ENCODE measurements at regions not wholly inside any gene's neighbourhood (a gene's known extent, or its start where the extent isn't known, plus 50 kb on each side); places are given as distances from the start of the nearest gene placed in this dataset.

DNA sequence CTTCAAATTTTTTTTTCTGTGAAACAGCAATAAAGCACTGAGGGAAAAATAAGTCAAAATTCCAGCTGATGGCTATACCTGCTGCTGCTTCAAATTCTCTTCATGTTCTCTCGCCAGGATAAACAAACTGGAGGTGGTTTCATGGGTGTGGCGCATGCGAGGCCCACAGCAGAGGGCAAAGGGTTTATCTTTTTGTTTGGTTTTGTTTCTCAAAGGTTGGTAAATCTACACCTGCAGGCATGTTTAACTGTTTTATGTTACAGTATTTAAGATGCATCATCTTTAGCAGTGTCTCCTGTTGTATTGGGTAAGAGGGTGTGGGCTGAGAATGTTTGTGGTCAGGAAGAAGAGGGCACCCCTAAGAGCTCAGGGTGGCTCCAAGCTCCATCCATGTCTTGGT is 342.2 kb downstream of the CDH26 start:
- H3K4me1 Mint-ChIP-seq = no peaks in the 10 kb centered on the region
- DNase-seq (ENCODE audit: low spot score in 2 of 2) (no peak), ATAC-seq (ENCODE audit: low read depth) (no peak)
- no peaks in the 10 kb centered on the region for H3K36me3 Mint-ChIP-seq
- no peaks in the 10 kb centered on the region for H3K9me3 Mint-ChIP-seq
- H3K27me3 Mint-ChIP-seq = no peaks in the 10 kb centered on the region
- H3K27ac Mint-ChIP-seq = no peak overlapping the region
- H3K4me3 Mint-ChIP-seq = no peak overlapping the region

- no peaks in the 10 kb centered on the region for H3K27me3 Mint-ChIP-seq
- H3K36me3 Mint-ChIP-seq = no peaks in the 10 kb centered on the region
- DNase-seq (ENCODE audit: low spot score in 2 of 2) = no peak
- no peaks in the 10 kb centered on the region for H3K9me3 Mint-ChIP-seq
- H3K4me3 Mint-ChIP-seq = no peak overlapping the region
- no peak for ATAC-seq (ENCODE audit: low read depth)
- H3K4me1 Mint-ChIP-seq = no peaks in the 10 kb centered on the region
- no peak overlapping the region for H3K27ac Mint-ChIP-seq
These were observed 344.7 kb downstream of the CDH26 start for GRCh38 chr20:60302875-60303274.

DNA sequence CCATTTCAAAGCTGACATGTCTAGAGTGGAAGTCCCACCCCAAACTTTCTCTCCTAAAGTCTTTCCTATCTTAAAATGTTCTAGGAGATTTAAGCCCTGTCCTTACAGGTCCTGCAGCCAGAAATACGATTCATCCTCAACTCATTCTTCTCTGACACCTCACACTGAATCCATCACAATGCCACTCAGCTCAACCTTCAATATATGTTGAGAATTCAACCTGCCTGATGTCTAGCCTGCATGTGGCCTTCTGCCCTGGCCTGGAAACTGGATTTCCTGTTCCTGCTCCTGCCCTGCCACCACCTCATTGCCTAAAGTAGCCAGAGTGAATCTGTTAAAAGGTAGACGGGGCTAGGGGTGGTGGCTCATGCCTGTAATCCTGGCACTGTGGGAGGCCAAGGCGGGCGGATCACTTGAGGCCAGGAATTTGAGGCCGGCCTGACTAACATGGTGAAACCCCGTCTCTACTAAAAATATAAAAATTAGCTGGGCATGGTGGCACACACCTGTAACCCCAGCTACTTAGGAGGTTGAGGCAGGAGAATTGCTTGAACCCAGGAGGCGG is 345.9 kb downstream of the CDH26 start:
- Mint-ChIP-seq H3K36me3 (peaks cover 1% of the 10 kb centered on the region), H3K4me3 (no peak overlapping the region), H3K4me1 (no peaks in the 10 kb centered on the region), H3K27me3 (no peaks in the 10 kb centered on the region), H3K27ac (no peak overlapping the region), H3K9me3 (no peaks in the 10 kb centered on the region)
- ATAC-seq (ENCODE audit: low read depth) = no peak
- DNase-seq (ENCODE audit: low spot score in 2 of 2) = no peak

DNA sequence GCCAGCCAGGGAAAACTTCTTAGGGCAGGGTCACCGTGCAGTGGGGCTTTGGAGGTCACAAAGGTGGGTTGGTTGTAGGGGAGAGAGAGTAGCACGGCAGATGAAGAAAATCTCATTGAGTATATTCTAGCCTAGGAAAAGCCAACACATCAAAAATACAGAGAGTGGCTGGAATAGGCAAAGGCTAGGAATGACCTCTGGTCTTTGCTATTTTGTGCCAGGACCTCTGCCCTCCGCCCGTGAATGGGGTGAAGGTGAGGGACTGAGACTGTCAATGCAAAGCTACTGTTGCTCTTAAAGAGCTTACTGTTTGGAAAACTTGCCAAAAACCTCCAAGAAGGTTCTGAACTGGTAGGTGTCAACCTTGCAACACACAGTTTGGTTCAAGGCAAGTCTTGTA is 346.7 kb downstream of the CDH26 start:
- Mint-ChIP-seq H3K36me3 (peaks cover 1% of the 10 kb centered on the region), H3K4me1 (no peaks in the 10 kb centered on the region), H3K27ac (no peak overlapping the region), H3K27me3 (no peaks in the 10 kb centered on the region), H3K9me3 (no peaks in the 10 kb centered on the region), H3K4me3 (no peak overlapping the region)
- DNase-seq (ENCODE audit: low spot score in 2 of 2) (no peak), ATAC-seq (ENCODE audit: low read depth) (no peak)

DNA sequence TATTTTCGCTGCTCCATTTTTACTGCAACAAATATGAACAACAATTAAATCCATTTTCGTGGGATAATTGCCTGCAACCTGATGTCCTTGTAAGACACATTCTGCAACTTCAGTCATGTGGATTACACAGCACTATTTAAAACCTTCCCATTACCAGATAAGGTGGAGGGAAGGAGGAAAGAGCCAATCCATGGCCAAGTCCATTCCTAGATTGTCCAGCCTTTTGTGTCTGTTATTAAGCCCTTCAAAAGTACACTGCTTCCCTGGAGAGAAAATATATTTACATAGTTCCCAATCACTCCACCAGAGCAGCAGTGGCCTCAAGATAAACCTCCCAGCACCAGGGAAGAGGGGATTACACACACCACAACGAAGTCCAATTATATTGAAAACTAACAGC is 347.9 kb downstream of the CDH26 start:
- no peaks in the 10 kb centered on the region for H3K27me3 Mint-ChIP-seq
- H3K4me1 Mint-ChIP-seq = no peaks in the 10 kb centered on the region
- ATAC-seq (ENCODE audit: low read depth) (no peak), DNase-seq (ENCODE audit: low spot score in 2 of 2) (no peak)
- H3K9me3 Mint-ChIP-seq = no peaks in the 10 kb centered on the region
- H3K4me3 Mint-ChIP-seq = no peak overlapping the region
- peaks cover 1% of the 10 kb centered on the region for H3K36me3 Mint-ChIP-seq
- H3K27ac Mint-ChIP-seq = no peak overlapping the region

DNA sequence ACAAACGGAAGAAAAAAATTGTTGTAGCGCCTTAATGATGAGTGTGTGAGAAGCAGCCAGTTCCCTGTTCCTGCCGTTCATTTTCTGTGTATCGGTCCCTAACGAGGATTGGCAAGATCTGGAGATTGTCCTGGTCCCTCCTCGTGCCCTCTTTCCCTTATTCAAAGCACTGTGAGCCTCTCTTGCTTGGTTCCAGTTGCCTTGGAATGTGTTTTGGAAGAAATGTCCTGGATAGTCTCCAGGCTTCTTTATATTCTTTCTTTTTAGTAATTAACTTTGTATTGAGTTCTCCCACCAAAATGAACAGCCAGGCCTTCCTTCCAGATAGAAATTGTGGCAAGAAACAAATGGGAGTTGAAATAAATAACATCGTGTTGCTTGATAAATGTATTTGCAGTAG is 348.3 kb downstream of the CDH26 start:
- peaks cover 1% of the 10 kb centered on the region for H3K36me3 Mint-ChIP-seq
- ATAC-seq (ENCODE audit: low read depth) = no peak
- DNase-seq (ENCODE audit: low spot score in 2 of 2) = no peak
- H3K27me3 Mint-ChIP-seq = no peaks in the 10 kb centered on the region
- H3K27ac Mint-ChIP-seq = no peak overlapping the region
- H3K4me1 Mint-ChIP-seq = no peaks in the 10 kb centered on the region
- no peaks in the 10 kb centered on the region for H3K9me3 Mint-ChIP-seq
- no peak overlapping the region for H3K4me3 Mint-ChIP-seq

DNA sequence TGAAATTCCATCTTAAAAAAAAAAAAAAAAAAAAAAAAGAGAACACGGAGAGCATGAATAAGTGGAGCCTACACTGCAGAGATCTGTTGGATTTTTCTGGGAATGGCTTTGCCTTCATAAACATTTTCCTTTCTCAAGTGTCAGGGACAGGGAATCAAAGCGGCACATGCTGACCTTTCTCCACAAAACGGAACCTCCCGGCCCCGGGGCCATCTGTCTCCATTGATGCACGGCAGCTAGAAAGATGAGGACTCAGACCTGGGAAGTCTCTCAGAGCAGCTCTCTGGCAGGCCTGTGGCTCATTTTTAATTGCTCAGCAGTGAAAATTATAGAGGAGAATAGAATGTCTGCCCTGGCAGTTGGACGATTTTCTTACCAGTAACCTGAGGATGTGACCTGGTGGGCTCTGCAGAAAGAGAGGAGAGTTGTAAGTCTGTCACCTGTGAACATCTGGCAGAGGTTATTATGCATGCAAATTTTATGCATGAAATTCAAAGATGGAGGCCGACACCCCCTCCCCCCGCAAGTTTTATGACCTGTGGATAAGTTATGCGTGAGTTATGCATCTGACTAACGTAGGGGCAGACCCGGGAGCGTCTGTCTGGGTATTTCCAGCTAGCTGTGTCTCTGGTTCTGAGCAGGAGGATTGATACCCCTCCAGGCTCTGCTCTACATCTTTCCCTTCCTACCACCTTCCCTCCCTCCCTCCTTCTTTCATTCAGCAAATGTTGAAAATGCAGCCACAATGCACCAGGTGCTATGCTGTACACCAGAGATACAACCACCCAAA is 352.5 kb downstream of the CDH26 start:
- DNase-seq (ENCODE audit: low spot score in 2 of 2) (no peak), ATAC-seq (ENCODE audit: low read depth) (no peak)
- no peak overlapping the region for H3K4me3 Mint-ChIP-seq
- H3K9me3 Mint-ChIP-seq = peaks cover 11% of the 10 kb centered on the region
- no peak overlapping the region for H3K27ac Mint-ChIP-seq
- no peaks in the 10 kb centered on the region for H3K27me3 Mint-ChIP-seq
- H3K4me1 Mint-ChIP-seq = no peaks in the 10 kb centered on the region
- H3K36me3 Mint-ChIP-seq = peaks cover 1% of the 10 kb centered on the region

GRCh38 chr20:60313191-60313590 is 355.0 kb downstream of the CDH26 start:
- Mint-ChIP-seq H3K4me3 (no peak overlapping the region), H3K27me3 (no peaks in the 10 kb centered on the region), H3K4me1 (no peaks in the 10 kb centered on the region), H3K27ac (no peak overlapping the region), H3K36me3 (peaks cover 1% of the 10 kb centered on the region), H3K9me3 (peaks cover 11% of the 10 kb centered on the region)
- DNase-seq (ENCODE audit: low spot score in 2 of 2) = no peak
- no peak for ATAC-seq (ENCODE audit: low read depth)

DNA sequence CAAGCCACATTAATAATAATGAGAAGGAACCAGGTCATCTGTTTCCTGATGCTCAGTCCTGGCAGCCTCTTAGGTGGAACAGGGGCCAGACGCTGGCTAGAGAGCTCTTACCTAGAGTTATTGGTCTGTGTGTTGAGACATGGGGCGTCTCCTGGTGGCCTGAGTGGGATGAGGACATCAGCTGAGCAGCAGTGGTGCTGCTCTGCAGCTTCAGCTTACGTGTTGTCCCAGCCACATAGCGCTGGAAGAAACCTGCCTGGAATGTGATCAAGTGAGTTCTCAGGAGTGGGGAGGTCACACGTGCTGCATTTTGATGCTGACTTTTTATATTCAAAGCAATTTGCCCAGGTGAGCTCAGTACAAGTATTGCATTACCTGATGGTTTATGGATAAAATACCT is 355.4 kb downstream of the CDH26 start:
- Mint-ChIP-seq H3K27ac (no peak overlapping the region), H3K9me3 (peaks cover 11% of the 10 kb centered on the region), H3K4me3 (no peak overlapping the region), H3K36me3 (peaks cover 1% of the 10 kb centered on the region), H3K4me1 (no peaks in the 10 kb centered on the region), H3K27me3 (no peaks in the 10 kb centered on the region)
- ATAC-seq (ENCODE audit: low read depth) = no peak
- no peak for DNase-seq (ENCODE audit: low spot score in 2 of 2)

DNA sequence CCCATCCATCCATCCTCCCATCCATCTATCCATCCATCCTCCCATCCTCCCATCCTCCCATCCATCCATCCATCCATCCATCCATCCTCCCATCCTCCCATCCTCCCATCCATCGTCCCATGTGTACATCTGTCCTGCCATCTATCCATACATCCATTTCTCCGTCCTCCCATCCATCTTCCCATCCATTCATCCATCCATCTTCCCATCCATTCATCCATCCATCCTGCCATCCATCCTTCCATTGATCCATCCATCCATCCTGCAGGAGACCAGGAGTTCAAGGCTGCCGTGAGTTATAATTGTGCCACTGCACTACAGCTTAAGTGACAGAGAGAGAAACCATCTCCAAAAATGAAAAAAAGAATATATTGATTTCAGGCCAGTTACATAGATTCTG is 356.5 kb downstream of the CDH26 start:
- no peak overlapping the region for H3K27ac Mint-ChIP-seq
- H3K27me3 Mint-ChIP-seq = peaks cover 3% of the 10 kb centered on the region
- H3K36me3 Mint-ChIP-seq = no peaks in the 10 kb centered on the region
- H3K4me1 Mint-ChIP-seq = no peaks in the 10 kb centered on the region
- H3K9me3 Mint-ChIP-seq = peaks cover 11% of the 10 kb centered on the region
- no peak overlapping the region for H3K4me3 Mint-ChIP-seq
- DNase-seq (ENCODE audit: low spot score in 2 of 2) (no peak), ATAC-seq (ENCODE audit: low read depth) (no peak)

DNA sequence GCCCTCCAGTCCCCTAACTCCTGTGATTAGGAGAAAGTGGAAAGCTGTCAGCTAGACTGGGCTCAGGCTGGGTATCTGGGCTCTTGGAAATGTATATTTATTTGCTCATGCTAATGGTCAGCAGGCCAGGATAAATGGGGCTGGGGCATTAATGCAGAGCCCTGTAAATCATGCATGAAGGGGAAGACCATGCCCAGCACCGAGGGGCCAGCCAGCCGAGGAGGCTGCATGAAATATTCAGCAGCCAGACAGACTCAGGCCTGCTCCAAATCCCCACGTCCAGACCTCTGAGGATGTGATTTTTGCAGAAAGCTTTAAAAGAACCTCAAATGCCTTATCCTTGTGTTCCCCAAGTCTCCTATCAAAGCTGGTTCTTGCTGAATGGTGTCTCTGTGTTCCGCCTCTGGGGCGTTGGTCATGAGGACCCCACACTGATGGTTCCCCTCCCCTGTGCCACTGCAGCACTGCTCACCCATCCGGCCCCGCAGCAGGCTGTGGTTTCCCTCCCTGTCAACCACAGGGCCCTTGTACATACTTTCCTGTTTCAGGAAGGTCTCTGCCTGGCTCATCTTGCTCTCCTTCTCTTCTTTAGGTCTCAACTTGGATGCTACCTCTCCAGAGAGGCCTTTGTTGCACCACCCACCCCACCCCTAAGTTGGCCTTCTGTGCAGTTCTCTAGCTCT is 358.4 kb downstream of the CDH26 start:
- H3K36me3 Mint-ChIP-seq = no peaks in the 10 kb centered on the region
- H3K4me3 Mint-ChIP-seq = no peak overlapping the region

DNA sequence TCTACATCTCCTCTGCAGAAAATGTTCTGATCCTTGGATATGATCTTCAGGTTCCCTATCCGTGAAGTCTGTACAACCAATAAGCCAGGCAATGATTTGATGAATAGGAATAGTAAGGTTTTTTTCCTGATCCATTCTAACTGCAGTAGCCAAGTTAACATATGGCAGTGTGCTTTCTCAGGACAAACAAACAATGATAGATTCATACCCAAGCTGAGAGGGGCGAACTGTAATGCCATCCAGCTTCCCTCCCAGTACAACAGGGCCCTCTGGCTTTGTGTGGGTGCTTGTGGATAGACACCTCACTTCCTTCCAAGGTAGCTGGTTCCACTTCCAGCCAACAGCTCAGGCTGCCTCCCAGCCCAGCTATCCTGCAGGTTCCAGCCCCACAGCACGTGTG is 359.2 kb downstream of the CDH26 start:
- ATAC-seq (ENCODE audit: low read depth) (no peak), DNase-seq (ENCODE audit: low spot score in 2 of 2) (no peak)
- H3K9me3 Mint-ChIP-seq = peaks cover 11% of the 10 kb centered on the region
- no peaks in the 10 kb centered on the region for H3K36me3 Mint-ChIP-seq
- no peaks in the 10 kb centered on the region for H3K4me1 Mint-ChIP-seq
- H3K27me3 Mint-ChIP-seq = peaks cover 3% of the 10 kb centered on the region
- H3K4me3 Mint-ChIP-seq = no peak overlapping the region
- no peak overlapping the region for H3K27ac Mint-ChIP-seq

More for the DNA sequence above, 358.4 kb downstream of the CDH26 start:
- Mint-ChIP-seq H3K9me3 (peaks cover 11% of the 10 kb centered on the region), H3K27ac (no peak overlapping the region), H3K4me1 (no peaks in the 10 kb centered on the region), H3K27me3 (peaks cover 3% of the 10 kb centered on the region)
- DNase-seq (ENCODE audit: low spot score in 2 of 2) (no peak), ATAC-seq (ENCODE audit: low read depth) (no peak)

GRCh38 chr20:60321601-60322000 is 363.4 kb downstream of the CDH26 start:
- DNase-seq (ENCODE audit: low spot score in 2 of 2) (no peak), ATAC-seq (ENCODE audit: low read depth) (no peak)
- no peak overlapping the region for H3K4me3 Mint-ChIP-seq
- H3K36me3 Mint-ChIP-seq = no peaks in the 10 kb centered on the region
- H3K27ac Mint-ChIP-seq = no peak overlapping the region
- H3K4me1 Mint-ChIP-seq = no peaks in the 10 kb centered on the region
- H3K9me3 Mint-ChIP-seq = no peaks in the 10 kb centered on the region
- H3K27me3 Mint-ChIP-seq = peaks cover 3% of the 10 kb centered on the region

- no peak for DNase-seq (ENCODE audit: low spot score in 2 of 2)
- no peak for ATAC-seq (ENCODE audit: low read depth)
- no peak overlapping the region for H3K4me3 Mint-ChIP-seq
- no peak overlapping the region for H3K27ac Mint-ChIP-seq
- no peaks in the 10 kb centered on the region for H3K36me3 Mint-ChIP-seq
- H3K9me3 Mint-ChIP-seq = no peaks in the 10 kb centered on the region
- H3K4me1 Mint-ChIP-seq = no peaks in the 10 kb centered on the region
- H3K27me3 Mint-ChIP-seq = no peaks in the 10 kb centered on the region
These were observed 368.6 kb downstream of the CDH26 start for GRCh38 chr20:60326821-60327220.
